Anterior cingulate cortex (tissue), 58 donors: ENCODE measurements at regions not wholly inside any gene's neighbourhood (a gene's known extent, or its start where the extent isn't known, plus 50 kb on each side); places are given as distances from the start of the nearest gene placed in this dataset.

ENCODE experiments used
- DNase-seq, 58 donors: peaks; one replicate each; lab custom pipeline; 2025; lab: John Stamatoyannopoulos, UW

DNA sequence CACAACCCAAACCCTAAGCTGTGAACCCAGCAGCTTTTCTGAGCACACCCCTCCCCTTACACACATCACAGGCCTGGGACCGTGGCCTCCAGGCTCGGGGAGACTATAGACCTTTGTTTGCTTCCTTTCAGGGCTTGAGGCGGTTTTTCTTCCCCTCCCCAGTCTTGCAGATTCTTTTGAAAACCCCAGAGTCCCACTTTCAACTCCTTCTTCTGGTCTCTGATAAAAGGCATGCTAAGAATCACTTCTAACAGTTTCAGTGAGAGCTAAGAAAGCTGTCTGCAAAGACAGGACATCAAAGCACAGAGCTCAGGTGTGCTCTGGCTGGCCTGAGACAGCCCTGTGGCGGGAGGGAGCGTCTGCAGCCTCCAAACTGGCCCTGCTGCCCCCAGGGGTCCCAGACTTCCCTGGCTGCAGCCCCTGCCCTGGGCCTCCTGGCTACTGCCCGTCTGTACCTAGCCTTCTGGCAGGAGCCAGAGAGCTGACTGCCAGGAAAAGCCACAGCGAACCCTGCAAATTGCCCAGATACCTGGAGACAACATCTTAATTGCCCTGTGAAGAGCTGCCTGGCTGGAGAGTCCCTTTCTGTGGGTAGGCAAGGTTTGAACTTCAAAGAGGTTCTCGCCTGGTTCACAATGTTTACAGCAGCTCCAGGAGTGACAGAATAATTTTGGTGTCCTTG, 138.9 kb downstream of the GADD45G start:
- no peak for DNase-seq

- DNase-seq, result no peak
These were observed 139.4 kb downstream of the GADD45G start for GRCh38 chr9:89744255-89744648.

- DNase-seq, result no peak
These were observed 139.9 kb downstream of the GADD45G start for GRCh38 chr9:89744730-89745129.

DNA sequence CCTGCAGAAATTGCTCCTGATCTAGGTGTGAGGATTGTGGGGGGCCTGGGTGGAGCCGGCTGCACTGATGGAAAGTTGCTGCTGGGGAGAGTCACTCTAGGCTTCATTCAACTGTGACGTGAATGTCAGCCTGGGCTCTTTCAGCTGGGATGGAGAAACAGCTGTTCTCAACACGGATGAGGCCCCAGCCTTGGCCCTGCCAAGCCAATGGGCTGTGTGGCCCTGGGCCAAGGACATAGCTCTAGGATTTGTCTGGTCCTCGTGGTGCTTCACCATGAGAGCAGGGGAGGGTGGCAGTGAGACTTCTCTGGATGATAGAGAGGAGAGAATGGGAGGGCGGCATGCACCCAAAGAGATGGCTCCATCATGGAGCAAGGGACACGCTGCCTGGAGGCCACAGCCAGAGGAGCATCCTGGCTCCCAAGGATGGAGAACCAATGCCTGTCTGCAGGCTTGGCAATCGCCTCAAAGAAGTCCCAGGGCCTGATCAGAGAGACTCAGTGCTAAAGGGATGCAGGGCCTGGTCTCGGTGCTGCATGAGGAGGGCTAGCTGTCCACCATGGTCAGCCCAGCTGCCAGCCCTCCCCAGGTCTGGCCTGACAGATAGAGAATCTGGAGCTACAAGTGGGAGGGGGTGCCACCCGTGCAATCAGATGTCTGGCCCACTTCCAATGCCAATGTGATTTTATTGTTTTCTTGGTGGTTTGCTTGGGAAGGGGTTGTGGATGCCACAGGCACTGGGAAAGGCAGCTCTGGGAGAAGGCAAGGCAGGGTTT, 141.0 kb downstream of the GADD45G start:
- DNase-seq, result no peak

DNA sequence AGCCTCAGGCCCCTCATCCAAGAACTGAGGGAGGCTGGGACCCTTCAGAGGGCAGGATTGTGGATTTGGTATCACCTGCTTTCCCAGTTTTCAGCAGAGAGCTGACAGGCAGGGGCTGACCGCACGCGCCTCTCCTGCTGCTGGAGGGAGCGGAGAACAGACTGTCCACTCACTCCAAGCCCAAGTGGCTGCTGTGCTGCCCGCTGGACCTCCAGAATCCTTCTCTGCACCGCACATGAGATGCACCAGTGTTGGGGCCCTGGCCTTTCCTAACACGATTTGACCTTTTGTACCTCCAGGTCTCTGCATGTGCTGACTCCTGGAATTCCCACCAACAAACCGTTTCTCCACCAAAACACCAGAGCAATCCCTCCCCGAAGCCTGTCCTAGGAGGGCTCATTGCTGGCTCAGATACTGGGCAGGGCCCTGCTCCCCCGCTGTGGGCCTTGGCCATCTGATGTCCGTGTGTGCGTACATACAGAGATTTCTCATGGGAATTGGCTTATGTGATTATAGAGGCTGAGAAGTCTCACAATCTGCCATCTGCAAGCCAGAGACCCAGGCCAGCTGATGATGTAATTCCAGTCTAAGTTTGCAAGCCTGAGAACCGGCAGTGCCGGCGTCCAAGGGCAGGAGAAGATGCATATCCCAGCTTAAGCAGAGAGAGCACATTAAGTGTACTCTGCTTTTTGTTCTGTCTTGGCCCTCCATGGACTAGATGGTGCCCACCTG, 141.7 kb downstream of the GADD45G start:
- no peak for DNase-seq

DNA sequence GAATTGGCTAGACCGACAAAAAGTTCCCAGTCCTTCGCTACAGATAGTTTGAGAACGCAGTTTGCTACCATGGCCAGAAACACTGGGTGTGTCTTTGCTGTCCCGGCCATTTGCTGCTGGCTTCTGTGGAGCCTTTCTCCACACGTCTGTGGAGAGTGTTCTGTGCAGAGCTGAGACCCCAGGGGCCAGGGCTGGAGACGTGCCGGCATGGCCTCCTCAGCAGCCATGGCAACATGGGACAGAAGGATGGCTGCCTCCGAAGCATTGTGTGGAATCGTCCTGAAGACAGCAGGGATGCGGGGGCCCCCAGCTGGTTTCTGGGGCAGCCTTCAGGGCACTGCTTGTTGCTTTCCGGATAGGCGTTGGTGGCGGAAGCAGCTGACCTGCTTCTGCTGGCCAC, 142.8 kb downstream of the GADD45G start:
- DNase-seq, result no peak

DNA sequence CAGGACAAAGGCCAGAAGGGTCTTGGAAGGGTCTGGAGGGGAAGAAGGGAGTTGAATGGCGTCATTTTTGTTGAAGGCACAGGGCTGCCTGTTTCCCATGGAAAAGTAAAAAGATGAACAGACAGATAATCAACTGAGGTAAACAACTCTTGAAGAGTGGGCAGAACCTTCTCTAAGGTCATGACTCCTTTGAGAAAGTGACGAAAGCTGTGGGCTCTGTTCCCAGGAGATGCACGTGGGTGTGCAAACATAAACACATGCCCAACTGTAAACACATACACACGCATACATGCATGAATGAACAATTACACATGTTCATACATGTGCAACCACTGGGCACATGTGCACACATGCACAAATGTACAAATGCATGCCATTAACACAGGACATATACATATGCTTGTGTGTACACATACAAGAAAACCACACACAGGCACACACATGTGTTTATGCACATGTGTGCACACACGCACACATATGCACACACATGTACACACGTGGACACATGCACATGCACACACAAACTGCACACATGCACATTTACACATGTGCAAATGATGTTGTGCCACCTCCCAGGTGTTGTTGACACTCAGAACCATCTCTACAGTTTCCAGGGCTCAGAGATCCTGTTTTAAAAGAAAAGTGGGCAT, 143.3 kb downstream of the GADD45G start:
- DNase-seq, result no peak

DNA sequence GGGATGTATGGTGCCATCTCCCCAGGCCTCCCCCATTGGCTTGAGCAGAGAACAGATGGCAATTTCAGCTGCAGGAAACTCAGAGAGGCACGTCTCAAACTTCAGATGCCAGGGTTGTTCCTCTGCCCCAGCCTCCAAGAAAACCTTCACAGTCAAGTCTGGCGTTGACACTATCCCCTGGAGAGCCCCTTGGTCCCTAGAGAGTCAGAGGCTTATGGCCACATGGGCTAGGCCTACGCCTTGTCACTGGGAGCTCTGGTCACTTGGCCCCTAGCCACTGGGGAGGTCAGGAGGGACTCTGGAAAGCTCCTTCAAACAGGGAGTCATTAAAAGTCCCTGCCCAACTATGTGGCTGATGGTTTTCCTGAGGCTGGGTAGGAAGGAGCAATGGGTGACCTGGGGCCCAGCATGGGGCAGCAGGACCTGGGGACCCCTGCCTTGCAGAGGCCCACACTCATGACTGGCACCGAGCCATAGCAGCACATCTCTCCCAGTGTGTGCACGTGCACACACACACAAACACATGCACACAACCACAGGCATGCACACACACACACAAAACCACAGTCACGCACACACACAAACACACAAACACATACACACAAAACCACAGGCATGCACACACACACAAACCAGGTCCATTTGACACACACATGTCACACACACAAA, 144.2 kb downstream of the GADD45G start:
- DNase-seq, result no peak

DNA sequence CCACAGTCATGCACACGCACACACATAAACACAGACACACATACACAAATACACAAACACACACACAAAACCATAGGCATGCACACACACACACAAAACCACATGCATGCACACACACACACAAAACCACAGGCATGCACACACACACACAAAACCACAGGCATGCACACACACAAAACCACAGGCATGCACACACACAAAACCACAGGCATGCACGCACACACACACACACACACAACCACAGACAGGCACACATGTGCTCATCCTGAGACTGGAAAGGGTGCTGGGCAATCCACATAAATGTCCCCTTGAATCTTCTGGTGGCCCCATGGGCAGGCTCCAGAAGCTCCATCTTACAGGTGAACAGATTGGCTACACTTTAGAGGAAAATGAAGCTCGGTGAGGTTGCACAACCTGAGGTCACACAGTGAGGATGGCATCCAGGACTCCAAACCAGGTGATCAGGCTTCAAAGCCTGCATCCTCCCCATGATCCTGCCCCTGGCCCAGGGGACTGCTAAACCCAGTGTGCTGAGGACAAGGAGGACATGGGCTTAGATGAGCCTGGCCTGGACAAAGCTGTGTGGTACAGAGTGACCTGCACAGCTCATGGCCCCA, 144.8 kb downstream of the GADD45G start:
- DNase-seq, result no peak

- DNase-seq, result peak in 40 of 58 donors; percentile 4 to 60 (median 26)
These were observed 145.4 kb downstream of the GADD45G start for GRCh38 chr9:89750117-89750791.

DNA sequence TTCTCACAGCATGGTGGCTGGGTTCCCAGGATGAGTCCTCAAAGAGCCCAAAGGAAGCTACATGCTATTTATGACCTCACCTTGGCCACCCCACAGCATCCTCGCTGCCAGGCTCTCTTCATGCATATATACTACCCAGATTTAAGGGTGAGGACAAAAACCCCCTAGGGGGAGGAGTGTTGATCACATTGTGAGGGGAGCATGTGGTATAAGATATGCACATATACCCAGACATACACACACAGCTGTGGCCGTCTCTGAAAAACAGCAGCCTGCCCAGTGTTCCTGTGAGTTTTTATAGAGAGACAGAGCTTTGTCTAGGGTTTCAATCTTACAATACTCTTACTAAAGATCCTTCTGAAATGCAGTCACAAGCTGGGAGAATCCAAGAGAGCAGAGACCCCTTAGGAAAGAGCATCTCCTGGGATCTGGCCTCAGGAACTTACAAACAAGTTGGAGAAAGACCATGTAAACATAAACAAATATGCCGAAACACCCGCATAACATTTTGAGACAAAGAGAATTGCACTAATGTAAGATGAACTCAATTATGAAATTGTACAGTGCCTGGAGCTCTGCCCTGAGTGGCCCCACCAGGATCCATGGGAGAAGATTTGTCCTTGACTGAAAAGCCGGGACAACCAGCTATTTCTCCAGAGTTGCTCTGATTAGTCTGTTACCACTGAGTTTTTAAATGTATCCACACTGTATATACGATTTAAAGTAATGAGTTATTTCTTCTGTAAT, 146.4 kb downstream of the GADD45G start:
- DNase-seq, result no peak

- no peak for DNase-seq
These were observed 147.3 kb downstream of the GADD45G start for GRCh38 chr9:89752154-89752553.

GRCh38 chr9:89753472-89754055, 148.8 kb downstream of the GADD45G start:
- DNase-seq, result no peak

GRCh38 chr9:89754193-89754592, 149.4 kb downstream of the GADD45G start:
- DNase-seq, result no peak

- no peak for DNase-seq
These were observed 151.0 kb downstream of the GADD45G start for GRCh38 chr9:89755821-89756220.

GRCh38 chr9:89756891-89757537, 152.2 kb downstream of the GADD45G start:
- no peak for DNase-seq

GRCh38 chr9:89757776-89758528, 153.1 kb downstream of the GADD45G start:
- no peak for DNase-seq
